A549 (cell line): ENCODE measurements at regions not wholly inside any gene's neighbourhood (a gene's known extent, or its start where the extent isn't known, plus 50 kb on each side); places are given as distances from the start of the nearest gene placed in this dataset.

Source experiments
- ATAC-seq, 2 experiments: fragments of 200-7000 bp in 1 of 2; fragments of >200 bp in 1 of 2; cut with Nextera tagmentation in 1 of 2; cut with Tn5 transposase in 1 of 2; 3 replicates each; pipeline versions ENCODE4 v1.8.0 to v1.9.1; 2018 to 2020; ENCODE audit warnings: mild to moderate bottlenecking in 1 of 2, moderate library complexity in 1 of 2
- CTCF ChIA-PET: fragments of 300-600 bp; sonication (Branson Sonifier 250); formaldehyde crosslinking; extraction: SDS; loops from one replicate; lab custom pipeline; 2021; ENCODE audit warnings: antibody characterized with exemption, inconsistent platforms; lab: Yijun Ruan, JAX
- POLR2A ChIA-PET: fragments of 350-600 bp; formaldehyde crosslinking; extraction: SDS; loops from one replicate; lab custom pipeline; 2021; ENCODE audit warnings: antibody characterized with exemption, inconsistent platforms; lab: Yijun Ruan, JAX
- DNase-seq, 2 experiments: peaks; one replicate each; pipeline versions ENCODE4 v3.0.0 to v3.0.0-alpha.2; 2011 to 2016; ENCODE audit warnings: low read depth in 1 of 2, low spot score in 1 of 2
- FAIRE-seq: peaks from 2 replicates; lab custom pipeline; 2011; peaks lifted over from hg19 to GRCh38; lab: Jason Lieb, UNC
- H3K27ac ChIP-seq, 2 experiments: fragments of >200 bp; sonication (Bioruptor Twin); formaldehyde crosslinking; 3 replicates each; pipeline ENCODE4 v1.5.1; 2016 to 2017
- H3K4me1 ChIP-seq: fragments of >200 bp; sonication (Bioruptor Twin); formaldehyde crosslinking; 3 replicates; pipeline ENCODE4 v1.6.1; 2016
- H3K4me2 ChIP-seq: fragments of >200 bp; sonication (Bioruptor Twin); formaldehyde crosslinking; 3 replicates; pipeline ENCODE4 v1.6.1; 2016
- H3K4me3 ChIP-seq: fragments of >200 bp; sonication (Bioruptor Twin); formaldehyde crosslinking; 3 replicates; pipeline ENCODE4 v1.5.1; 2016
- H3K9me3 ChIP-seq: fragments of >200 bp; sonication (Bioruptor Twin); formaldehyde crosslinking; 3 replicates; pipeline ENCODE4 v1.6.1; 2016
- CBX2 ChIP-seq: fragments of 200-600 bp; sonication (generic); IDR thresholded peaks from 2 replicates; pipeline ENCODE4 v1.6.1; 2016; ENCODE audit warnings: low read depth, mild to moderate bottlenecking, borderline replicate concordance
- CHD4 ChIP-seq: fragments of 200-600 bp; sonication (generic); IDR thresholded peaks from 2 replicates; pipeline ENCODE4 v1.6.1; 2016; ENCODE audit warnings: antibody characterized with exemption, mild to moderate bottlenecking, borderline replicate concordance
- CTCF ChIP-seq: fragments of >200 bp; sonication (Bioruptor Twin); formaldehyde crosslinking; IDR thresholded peaks from 3 replicates; pipeline ENCODE4 v1.5.1; 2016
- EHMT2 ChIP-seq: fragments of 200-600 bp; sonication (generic); IDR thresholded peaks from 2 replicates; pipeline ENCODE4 v1.6.1; 2016; ENCODE audit warnings: antibody characterized with exemption, low read depth, mild to moderate bottlenecking, moderate library complexity
- EP300 ChIP-seq, 2 experiments: fragments of >200 bp; sonication (Bioruptor Twin); formaldehyde crosslinking; IDR thresholded peaks; 2 replicates in 1 of 2; 3 replicates in 1 of 2; pipeline ENCODE4 v1.6.1; 2016 to 2017
- FOSB ChIP-seq: fragments of 250-450 bp; sonication (Bioruptor Pico); IDR thresholded peaks from 2 replicates; pipeline ENCODE4 v1.5.0; 2020; ENCODE audit warnings: mild to moderate bottlenecking, moderate library complexity
- FOSL2 ChIP-seq, 2 experiments: fragments of 450-650 bp in 1 of 2; fragments of >200 bp in 1 of 2; sonication (Bioruptor Twin) in 1 of 2; formaldehyde crosslinking; IDR thresholded peaks; 2 replicates each; pipeline versions ENCODE4 v1.5.0 to v1.6.1; 2016 to 2020; ENCODE audit warnings: mild to moderate bottlenecking in 1 of 2, moderate library complexity in 1 of 2
- FOXS1 ChIP-seq: fragments of 250-450 bp; sonication (Bioruptor Pico); IDR thresholded peaks from 2 replicates; pipeline ENCODE4 v1.5.0; 2020; ENCODE audit warnings: mild to moderate bottlenecking, moderate library complexity
- GATA3 ChIP-seq: IDR thresholded peaks from 2 replicates; pipeline ENCODE4 v1.6.1; 2012; ENCODE audit warnings: borderline replicate concordance
- HDAC2 ChIP-seq: fragments of 200-600 bp; sonication (generic); IDR thresholded peaks from 2 replicates; pipeline ENCODE4 v1.6.1; 2016
- HOXA7 ChIP-seq: fragments of 250-450 bp; sonication (Bioruptor Pico); IDR thresholded peaks from 2 replicates; pipeline ENCODE4 v1.5.0; 2020; ENCODE audit warnings: mild to moderate bottlenecking, moderate library complexity
- JUN ChIP-seq, 2 experiments: fragments of >200 bp; sonication (Bioruptor Twin); formaldehyde crosslinking; IDR thresholded peaks; 2 replicates in 1 of 2; 3 replicates in 1 of 2; pipeline ENCODE4 v1.6.1; 2016 to 2017
- MYC ChIP-seq: IDR thresholded peaks from 2 replicates; pipeline ENCODE4 v1.6.1; 2012; ENCODE audit warnings: mild to moderate bottlenecking, inconsistent platforms, low read length, improper control_type of control experiment, borderline replicate concordance
- NFE2L2 ChIP-seq: fragments of 150-350 bp; conservative IDR thresholded peaks from 2 replicates; pipeline ENCODE4 v1.6.1; 2014; ENCODE audit warnings: low read length
- PBX3 ChIP-seq: IDR thresholded peaks from 2 replicates; pipeline ENCODE4 v1.6.1; 2012
- RAD21 ChIP-seq, 2 experiments: fragments of >200 bp in 1 of 2; sonication (Bioruptor Twin) in 1 of 2; formaldehyde crosslinking in 1 of 2; IDR thresholded peaks in 1 of 2; conservative IDR thresholded peaks in 1 of 2; 2 replicates in 1 of 2; 3 replicates in 1 of 2; pipeline ENCODE4 v1.6.1; 2012 to 2018; ENCODE audit warnings: inconsistent platforms in 1 of 2
- REST ChIP-seq: fragments of 200-600 bp; sonication (generic); IDR thresholded peaks from 2 replicates; pipeline ENCODE4 v1.6.1; 2016; ENCODE audit warnings: antibody characterized with exemption, mild to moderate bottlenecking, moderate library complexity
- SMC3 ChIP-seq: fragments of >200 bp; sonication (Bioruptor Twin); formaldehyde crosslinking; IDR thresholded peaks from 3 replicates; pipeline ENCODE4 v1.6.1; 2018; ENCODE audit warnings: inconsistent platforms
- TFCP2L1 ChIP-seq: fragments of 250-450 bp; sonication (Bioruptor Pico); IDR thresholded peaks from 2 replicates; pipeline ENCODE4 v1.5.0; 2021; ENCODE audit warnings: mild to moderate bottlenecking
- TP53 ChIP-seq: fragments of 250-450 bp; sonication (Bioruptor Pico); IDR thresholded peaks from 2 replicates; pipeline ENCODE4 v1.5.0; 2021; ENCODE audit warnings: mild to moderate bottlenecking, moderate library complexity
- ZSCAN20 ChIP-seq: fragments of 250-450 bp; sonication (Bioruptor Pico); IDR thresholded peaks from 2 replicates; pipeline ENCODE4 v1.8.0; 2022; ENCODE audit warnings: mild to moderate bottlenecking, moderate library complexity
- WGBS: methylation state at CpG from one replicate; pipeline ENCODE4 v1.1.6; 2017; ENCODE audit errors: missing lambda C conversion rate; 5-methylcytosine and 5-hydroxymethylcytosine counted together
- TF ChIP-seq, protein P1 (sequence below): fragments of 150-350 bp; IDR thresholded peaks from 2 replicates; pipeline ENCODE4 v1.6.1; 2014; ENCODE audit warnings: low read depth, mild to moderate bottlenecking, low read length
- TF ChIP-seq, protein P2 (sequence below): IDR thresholded peaks from 2 replicates; pipeline ENCODE4 v1.6.1; 2012
- TF ChIP-seq, protein P3 (sequence below): fragments of >200 bp; sonication (Bioruptor Twin); formaldehyde crosslinking; IDR thresholded peaks from 3 replicates; pipeline ENCODE4 v1.6.1; 2016

- Histone ChIP-seq H3K27ac (peak overlapping the region; percentile 45 to 75; a peak in 4 of 6 replicates), H3K4me2 (peak overlapping the region; percentile 65), H3K9me3 (no peaks in the 10 kb centered on the region), H3K4me3 (no peak overlapping the region), H3K4me1 (peaks cover 45% of the 10 kb centered on the region)
- FAIRE-seq (no peak), ATAC-seq (peak in 1 of 2 experiments; percentile 36; a peak in 2 of 6 replicates), DNase-seq (peak in 1 of 2 experiments; percentile 13)
- CTCF ChIA-PET = no interaction called here
- POLR2A ChIA-PET = no interaction called here
- 8% methylated on average over 5 of the region's 5 CpGs for WGBS
- no peak for TF ChIP-seq PBX3
- TF ChIP-seq FOSL2 (IDR thresholded peaks at IDR 0.05) = no peak
- TF ChIP-seq FOSL2 (CRISPR knock-in tag; IDR thresholded peaks at IDR 0.05) = 0 out of 2 replicates have a peak, but pooled peaks have one; percentile 4
- TF ChIP-seq, protein P1, sequence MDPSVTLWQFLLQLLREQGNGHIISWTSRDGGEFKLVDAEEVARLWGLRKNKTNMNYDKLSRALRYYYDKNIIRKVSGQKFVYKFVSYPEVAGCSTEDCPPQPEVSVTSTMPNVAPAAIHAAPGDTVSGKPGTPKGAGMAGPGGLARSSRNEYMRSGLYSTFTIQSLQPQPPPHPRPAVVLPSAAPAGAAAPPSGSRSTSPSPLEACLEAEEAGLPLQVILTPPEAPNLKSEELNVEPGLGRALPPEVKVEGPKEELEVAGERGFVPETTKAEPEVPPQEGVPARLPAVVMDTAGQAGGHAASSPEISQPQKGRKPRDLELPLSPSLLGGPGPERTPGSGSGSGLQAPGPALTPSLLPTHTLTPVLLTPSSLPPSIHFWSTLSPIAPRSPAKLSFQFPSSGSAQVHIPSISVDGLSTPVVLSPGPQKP = no peak
- TF ChIP-seq TFCP2L1 = no peak
- no peak for TF ChIP-seq CBX2
- no peak for TF ChIP-seq JUN (IDR thresholded peaks at IDR 0.05)
- TF ChIP-seq EP300 (IDR thresholded peaks at IDR 0.05) = no peak
- TF ChIP-seq HOXA7 (CRISPR knock-in tag) = no peak
Observed at GRCh38 chr13:48160606-48161278, 65.8 kb upstream of the MED4 start.

DNA sequence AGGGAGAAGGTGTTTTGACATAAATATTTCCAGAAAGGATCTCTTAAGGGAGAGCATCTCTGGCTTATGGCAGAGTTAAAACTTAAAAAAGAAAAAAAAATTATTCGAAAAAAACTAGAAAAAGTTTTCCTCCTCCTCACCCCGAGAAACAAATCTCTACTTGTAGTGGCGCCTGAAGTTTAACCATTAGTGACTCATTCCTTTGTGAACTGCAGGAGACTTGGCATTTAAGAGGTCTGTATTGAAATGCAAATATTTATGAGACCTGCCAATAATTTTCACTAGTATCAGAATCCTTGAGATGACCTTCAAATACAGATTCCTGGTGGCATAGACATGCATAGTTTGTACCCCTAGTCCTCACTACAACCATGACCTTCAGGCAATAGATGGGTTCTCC, 64.9 kb upstream of the MED4 start:
- no peaks in the 10 kb centered on the region for H3K9me3 ChIP-seq
- 9% methylated on average over 3 of the region's 3 CpGs for WGBS
- peak overlapping the region in 1 of 2 experiments; percentile 75; a peak in 4 of 6 replicates for H3K27ac ChIP-seq
- FAIRE-seq (no peak), ATAC-seq (peak in 1 of 2 experiments; percentile 45; a peak in 2 of 6 replicates), DNase-seq (no peak)
- POLR2A ChIA-PET = no interaction called here
- H3K4me3 ChIP-seq = no peak overlapping the region
- CTCF ChIA-PET = no interaction called here
- TF ChIP-seq ZSCAN20 (CRISPR knock-in tag) (no peak), MYC (no peak), HDAC2 (no peak), CBX2 (no peak), NFE2L2 (no peak), GATA3 (no peak), FOSB (CRISPR knock-in tag) (no peak), CTCF (no peak), SMC3 (no peak)
- TF ChIP-seq, protein P2, sequence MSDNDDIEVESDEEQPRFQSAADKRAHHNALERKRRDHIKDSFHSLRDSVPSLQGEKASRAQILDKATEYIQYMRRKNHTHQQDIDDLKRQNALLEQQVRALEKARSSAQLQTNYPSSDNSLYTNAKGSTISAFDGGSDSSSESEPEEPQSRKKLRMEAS = no peak
- peaks cover 49% of the 10 kb centered on the region for H3K4me1 ChIP-seq
- peak overlapping the region; percentile 65 for H3K4me2 ChIP-seq

DNA sequence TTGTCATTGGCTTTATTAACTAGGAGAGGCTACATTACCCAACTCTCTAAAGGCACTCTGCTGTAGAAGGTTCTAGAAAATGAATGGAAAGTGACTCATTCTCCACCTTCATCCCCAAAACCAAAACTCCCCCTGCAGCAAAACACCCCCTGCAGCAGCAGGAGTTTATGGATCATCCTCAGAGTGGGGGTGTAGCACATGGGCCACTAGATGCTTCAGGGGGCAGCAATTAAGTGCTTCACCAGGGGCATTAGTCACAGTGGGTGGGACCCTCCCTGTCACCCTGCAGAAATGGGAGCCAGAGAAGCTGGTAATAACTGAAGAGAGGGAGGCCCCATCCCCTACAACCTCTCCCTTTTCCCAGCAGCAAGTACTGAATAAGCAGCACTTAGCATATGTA, 64.5 kb upstream of the MED4 start:
- DNase-seq (no peak), FAIRE-seq (no peak), ATAC-seq (peak in 1 of 2 experiments; percentile 47; a peak in 3 of 6 replicates)
- peak overlapping the region in 1 of 2 experiments; percentile 74; a peak in 3 of 6 replicates for H3K27ac ChIP-seq
- CTCF ChIA-PET = no interaction called here
- H3K4me3 ChIP-seq = no peak overlapping the region
- no peaks in the 10 kb centered on the region for H3K9me3 ChIP-seq
- peaks cover 49% of the 10 kb centered on the region for H3K4me1 ChIP-seq
- H3K4me2 ChIP-seq = peak overlapping the region; percentile 65
- POLR2A ChIA-PET = no interaction called here
- no peak for TF ChIP-seq NFE2L2
- no peak for TF ChIP-seq REST
- TF ChIP-seq TP53 (CRISPR knock-in tag) = no peak
- no peak for TF ChIP-seq EHMT2
- TF ChIP-seq, protein P3, sequence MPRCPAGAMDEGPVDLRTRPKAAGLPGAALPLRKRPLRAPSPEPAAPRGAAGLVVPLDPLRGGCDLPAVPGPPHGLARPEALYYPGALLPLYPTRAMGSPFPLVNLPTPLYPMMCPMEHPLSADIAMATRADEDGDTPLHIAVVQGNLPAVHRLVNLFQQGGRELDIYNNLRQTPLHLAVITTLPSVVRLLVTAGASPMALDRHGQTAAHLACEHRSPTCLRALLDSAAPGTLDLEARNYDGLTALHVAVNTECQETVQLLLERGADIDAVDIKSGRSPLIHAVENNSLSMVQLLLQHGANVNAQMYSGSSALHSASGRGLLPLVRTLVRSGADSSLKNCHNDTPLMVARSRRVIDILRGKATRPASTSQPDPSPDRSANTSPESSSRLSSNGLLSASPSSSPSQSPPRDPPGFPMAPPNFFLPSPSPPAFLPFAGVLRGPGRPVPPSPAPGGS = no peak
- TF ChIP-seq MYC = no peak
- TF ChIP-seq CHD4 = no peak
- no peak for TF ChIP-seq JUN (IDR thresholded peaks at IDR 0.05)
- no peak for TF ChIP-seq FOSB (CRISPR knock-in tag)
- no peak for TF ChIP-seq FOXS1 (CRISPR knock-in tag)
- no peak for TF ChIP-seq RAD21 (conservative IDR thresholded peaks at IDR 0.05 in 1 of 2, IDR thresholded peaks at IDR 0.05 in 1 of 2)
